ENCODE measurements at regions not wholly inside any gene's neighbourhood (a gene's known extent, or its start where the extent isn't known, plus 50 kb on each side); places are given as distances from the start of the nearest gene placed in this dataset.

GRCh38 chr16:51713502-51713901, 562.4 kb upstream of the SALL1 start:
- TF ChIP-seq CTCF (IDR thresholded peaks at IDR 0.05) = no peak
- H3K4me3 Mint-ChIP-seq = no peak overlapping the region
- no peaks in the 10 kb centered on the region for H3K9me3 Mint-ChIP-seq
- no peaks in the 10 kb centered on the region for H3K4me1 Mint-ChIP-seq (ENCODE audit: low read depth)
- peaks cover 6% of the 10 kb centered on the region for H3K27me3 Mint-ChIP-seq (ENCODE audit: insufficient read depth)
- DNase-seq = no peak
- H3K27ac Mint-ChIP-seq = no peak overlapping the region
- no peaks in the 10 kb centered on the region for H3K36me3 Mint-ChIP-seq (ENCODE audit: low read depth)

DNA sequence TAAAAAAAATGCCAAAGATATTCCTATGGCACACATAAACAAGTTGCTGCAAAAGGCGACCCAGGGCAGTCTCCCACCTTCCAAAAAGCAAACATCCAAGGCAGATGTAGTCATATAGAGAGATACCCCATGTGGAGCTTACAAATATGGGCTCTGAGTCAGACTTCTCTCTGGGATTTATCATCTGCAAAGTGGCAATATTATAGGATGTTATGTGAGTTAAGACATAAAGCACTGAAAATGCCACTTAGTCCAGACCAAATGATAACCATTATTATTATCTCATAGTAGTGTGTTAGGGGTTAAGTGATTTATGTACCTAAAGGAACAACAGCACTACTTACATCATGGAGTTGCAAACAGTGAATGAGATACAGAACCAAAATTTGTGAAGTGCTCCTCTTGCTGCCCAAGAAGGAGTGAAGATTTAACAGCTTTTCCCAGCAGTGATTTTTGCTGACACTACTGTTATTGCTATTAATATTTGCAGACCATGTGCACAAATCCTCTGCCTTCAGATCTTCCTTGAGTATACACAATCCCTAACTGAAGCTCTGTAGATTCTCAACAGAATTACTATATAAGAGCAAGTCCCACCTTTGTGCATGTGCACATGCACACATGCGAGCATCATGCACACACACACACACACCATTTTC, 560.0 kb upstream of the SALL1 start:
- Mint-ChIP-seq H3K9me3 (no peaks in the 10 kb centered on the region), H3K36me3 (ENCODE audit: low read depth) (no peaks in the 10 kb centered on the region), H3K4me3 (no peak overlapping the region), H3K27ac (no peak overlapping the region), H3K27me3 (ENCODE audit: insufficient read depth) (peaks cover 6% of the 10 kb centered on the region; the same call in 1 of the 2 replicates), H3K4me1 (ENCODE audit: low read depth) (no peaks in the 10 kb centered on the region)
- TF ChIP-seq CTCF (IDR thresholded peaks at IDR 0.05) = no peak
- DNase-seq = no peak

- no peak for DNase-seq
- Mint-ChIP-seq H3K4me3 (no peak overlapping the region), H3K27me3 (ENCODE audit: insufficient read depth) (peaks cover 6% of the 10 kb centered on the region; the same call in 1 of the 2 replicates), H3K27ac (no peak overlapping the region), H3K36me3 (ENCODE audit: low read depth) (no peaks in the 10 kb centered on the region), H3K4me1 (ENCODE audit: low read depth) (no peaks in the 10 kb centered on the region), H3K9me3 (no peaks in the 10 kb centered on the region; the same call in 1 of the 2 replicates)
- TF ChIP-seq CTCF (IDR thresholded peaks at IDR 0.05) = no peak
Observed at GRCh38 chr16:51710186-51710585, 559.1 kb upstream of the SALL1 start.

GRCh38 chr16:51708861-51709260, 557.8 kb upstream of the SALL1 start:
- Mint-ChIP-seq H3K9me3 (peaks cover 9% of the 10 kb centered on the region), H3K36me3 (ENCODE audit: low read depth) (peaks cover 5% of the 10 kb centered on the region), H3K4me3 (no peak overlapping the region), H3K27ac (no peak overlapping the region), H3K4me1 (ENCODE audit: low read depth) (no peaks in the 10 kb centered on the region), H3K27me3 (ENCODE audit: insufficient read depth) (peaks cover 6% of the 10 kb centered on the region; the same call in 1 of the 2 replicates)
- no peak for TF ChIP-seq CTCF (IDR thresholded peaks at IDR 0.05)
- no peak for DNase-seq

DNA sequence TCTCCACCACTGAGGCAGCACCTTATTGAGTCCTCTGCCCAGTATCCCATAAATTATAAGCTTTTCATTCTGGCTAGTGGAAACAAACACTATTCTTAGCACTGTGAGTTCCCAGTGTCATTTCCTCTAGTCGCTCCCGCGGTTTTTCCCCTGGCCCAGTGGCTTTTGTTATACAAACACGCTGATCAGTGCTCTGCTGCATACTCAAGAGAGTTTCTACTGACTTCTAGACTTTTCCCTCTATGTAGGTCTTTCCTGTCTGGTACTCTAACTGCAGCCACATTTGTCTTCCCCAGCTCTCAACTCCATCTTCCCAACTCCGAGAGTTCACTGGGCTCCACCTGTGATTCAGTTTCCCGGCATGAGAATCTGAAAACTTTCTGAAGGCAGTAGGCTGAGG, 556.6 kb upstream of the SALL1 start:
- no peak for DNase-seq
- H3K27ac Mint-ChIP-seq = no peak overlapping the region
- H3K4me3 Mint-ChIP-seq = no peak overlapping the region
- H3K27me3 Mint-ChIP-seq (ENCODE audit: insufficient read depth) = peaks cover 6% of the 10 kb centered on the region; the same call in 1 of the 2 replicates
- H3K36me3 Mint-ChIP-seq (ENCODE audit: low read depth) = peaks cover 5% of the 10 kb centered on the region
- no peaks in the 10 kb centered on the region for H3K4me1 Mint-ChIP-seq (ENCODE audit: low read depth)
- TF ChIP-seq CTCF (IDR thresholded peaks at IDR 0.05) = no peak
- H3K9me3 Mint-ChIP-seq = peaks cover 12% of the 10 kb centered on the region

Measured in HFFc6 (cell line).